H9 (cell line): ENCODE measurements at regions not wholly inside any gene's neighbourhood (a gene's known extent, or its start where the extent isn't known, plus 50 kb on each side); places are given as distances from the start of the nearest gene placed in this dataset.

Experiments
- DNase-seq: peaks from one replicate; pipeline ENCODE4 v3.0.0-alpha.2; 2017
- H2AFZ ChIP-seq: one replicate; pipeline ENCODE4 v1.6.1; 2013; ENCODE audit warnings: mild to moderate bottlenecking, low read length, control low read depth, moderate library complexity
- H2AK5ac ChIP-seq: 2 replicates; pipeline ENCODE4 v1.6.1; 2013; ENCODE audit warnings: low read length, control low read depth, mixed read lengths; ENCODE audit not compliant: insufficient read length
- H2BK120ac ChIP-seq: one replicate; pipeline ENCODE4 v1.6.1; 2013; ENCODE audit warnings: low read depth, mild to moderate bottlenecking, low read length, control low read depth, inconsistent platforms; ENCODE audit not compliant: poor library complexity, severe bottlenecking
- H2BK12ac ChIP-seq: 2 replicates; pipeline ENCODE4 v1.6.1; 2013; ENCODE audit warnings: low read length, control low read depth, mixed read lengths, low read depth; ENCODE audit not compliant: insufficient read length
- H2BK15ac ChIP-seq: 2 replicates; pipeline ENCODE4 v1.6.1; 2013; ENCODE audit warnings: low read depth, low read length, control low read depth
- H2BK20ac ChIP-seq: one replicate; pipeline ENCODE4 v1.6.1; 2013; ENCODE audit warnings: low read depth, mild to moderate bottlenecking, low read length, control low read depth, inconsistent platforms; ENCODE audit not compliant: poor library complexity, severe bottlenecking
- H2BK5ac ChIP-seq: 2 replicates; pipeline ENCODE4 v1.6.1; 2013; ENCODE audit warnings: low read length, control low read depth, mixed read lengths; ENCODE audit not compliant: insufficient read length
- H3K14ac ChIP-seq: 2 replicates; pipeline ENCODE4 v1.6.1; 2013; ENCODE audit warnings: low read length, control low read depth; ENCODE audit not compliant: insufficient read depth
- H3K18ac ChIP-seq: 2 replicates; pipeline ENCODE4 v1.6.1; 2013; ENCODE audit warnings: low read depth, mild to moderate bottlenecking, mixed read lengths, low read length, control low read depth; ENCODE audit not compliant: insufficient read length
- H3K23ac ChIP-seq: 2 replicates; pipeline ENCODE4 v1.6.1; 2013; ENCODE audit warnings: low read length, control low read depth, mixed read lengths, low read depth; ENCODE audit not compliant: insufficient read length
- H3K23me2 ChIP-seq: 2 replicates; pipeline ENCODE4 v1.6.1; 2013; ENCODE audit warnings: low read depth, mild to moderate bottlenecking, mixed read lengths, low read length, control low read depth; ENCODE audit not compliant: insufficient read length, poor library complexity, severe bottlenecking
- H3K27ac ChIP-seq: 2 replicates; pipeline ENCODE4 v1.5.1; 2013; ENCODE audit warnings: low read length, control low read depth, mixed read lengths, low read depth; ENCODE audit not compliant: insufficient read length
- H3K27me3 ChIP-seq: 2 replicates; pipeline ENCODE4 v1.6.1; 2013; ENCODE audit warnings: low read length, control low read depth, inconsistent platforms; ENCODE audit not compliant: insufficient read depth
- H3K4ac ChIP-seq: 2 replicates; pipeline ENCODE4 v1.6.1; 2013; ENCODE audit warnings: low read depth, mild to moderate bottlenecking, control low read depth, inconsistent platforms, low read length, moderate library complexity
- H3K4me1 ChIP-seq: 2 replicates; pipeline ENCODE4 v1.6.1; 2013; ENCODE audit warnings: low read length, control low read depth, inconsistent platforms; ENCODE audit not compliant: insufficient read depth
- H3K4me2 ChIP-seq: 2 replicates; pipeline ENCODE4 v1.6.1; 2013; ENCODE audit warnings: low read length, control low read depth, mixed read lengths; ENCODE audit not compliant: insufficient read length, insufficient read depth
- H3K56ac ChIP-seq: 2 replicates; pipeline ENCODE4 v1.6.1; 2013; ENCODE audit warnings: low read depth, mild to moderate bottlenecking, mixed read lengths, low read length, control low read depth; ENCODE audit not compliant: insufficient read length
- H3K79me1 ChIP-seq: 2 replicates; pipeline ENCODE4 v1.6.1; 2013; ENCODE audit warnings: low read depth, mild to moderate bottlenecking, moderate library complexity, low read length, control low read depth, inconsistent platforms; ENCODE audit not compliant: insufficient read depth, poor library complexity, severe bottlenecking
- H3K79me2 ChIP-seq: 2 replicates; pipeline ENCODE4 v1.6.1; 2013; ENCODE audit warnings: low read length, control low read depth, inconsistent platforms; ENCODE audit not compliant: insufficient read depth
- H3K9ac ChIP-seq: 2 replicates; pipeline ENCODE4 v1.6.1; 2013; ENCODE audit warnings: low read length, control low read depth, mixed read lengths; ENCODE audit not compliant: insufficient read length; ENCODE audit errors: extremely low read depth
- H3K9me3 ChIP-seq: one replicate; pipeline ENCODE4 v1.6.1; 2013; ENCODE audit warnings: low read depth, low read length, inconsistent platforms; ENCODE audit not compliant: control insufficient read depth
- H3T11ph ChIP-seq: one replicate; pipeline ENCODE4 v1.6.1; 2013; ENCODE audit warnings: mild to moderate bottlenecking, low read length, control low read depth, inconsistent platforms
- H4K20me1 ChIP-seq: one replicate; pipeline ENCODE4 v1.6.1; 2013; ENCODE audit not compliant: control insufficient read depth, insufficient read length, insufficient read depth
- H4K5ac ChIP-seq: 2 replicates; pipeline ENCODE4 v1.6.1; 2013; ENCODE audit warnings: low read depth, mild to moderate bottlenecking, mixed read lengths, low read length, control low read depth; ENCODE audit not compliant: insufficient read length
- H4K8ac ChIP-seq: replicated peaks from 2 replicates; pipeline ENCODE4 v1.6.1; 2013; ENCODE audit warnings: low read length, control low read depth, mixed read lengths, low read depth; ENCODE audit not compliant: insufficient read length
- H4K91ac ChIP-seq: 2 replicates; pipeline ENCODE4 v1.6.1; 2013; ENCODE audit warnings: low read depth, mild to moderate bottlenecking, moderate library complexity, mixed read lengths, low read length, control low read depth; ENCODE audit not compliant: insufficient read length
- H3K27ac Mint-ChIP-seq, 3 experiments: 2 replicates in 2 of 3; 3 replicates in 1 of 3; pipeline ENCODE4 v1.8.0; 2020 to 2021; ENCODE audit warnings: mixed read lengths in 3 of 3, mild to moderate bottlenecking in 1 of 3, moderate library complexity in 1 of 3
- H3K27me3 Mint-ChIP-seq: 2 replicates; pipeline ENCODE4 v1.8.0; 2021; ENCODE audit warnings: low read depth, mild to moderate bottlenecking, moderate library complexity, mixed read lengths
- H3K36me3 Mint-ChIP-seq, 3 experiments: 2 replicates in 2 of 3; 3 replicates in 1 of 3; pipeline ENCODE4 v1.8.0; 2020 to 2021; ENCODE audit warnings: low read depth in 3 of 3, mixed read lengths in 3 of 3; ENCODE audit not compliant: insufficient read depth in 1 of 3
- H3K4me1 Mint-ChIP-seq, 2 experiments: 2 replicates each; pipeline ENCODE4 v1.8.0; 2020; ENCODE audit warnings: mixed read lengths in 2 of 2
- H3K4me3 Mint-ChIP-seq, 2 experiments: 2 replicates in 1 of 2; 3 replicates in 1 of 2; pipeline ENCODE4 v1.8.0; 2020 to 2021; ENCODE audit warnings: mild to moderate bottlenecking in 2 of 2, mixed read lengths in 2 of 2, moderate library complexity in 1 of 2
- H3K9me3 Mint-ChIP-seq, 2 experiments: 2 replicates in 1 of 2; 3 replicates in 1 of 2; pipeline ENCODE4 v1.8.0; 2020; ENCODE audit warnings: mild to moderate bottlenecking in 2 of 2, mixed read lengths in 2 of 2, moderate library complexity in 1 of 2
- WGBS: extraction: QIAGEN DNeasy Blood & Tissue Kit; methylation state at CpG from one replicate; pipeline ENCODE4 v1.1.7; 2013; ENCODE audit warnings: missing lambda C conversion rate, low lambda C conversion rate, mixed read lengths; ENCODE audit not compliant: insufficient read length; ENCODE audit errors: extremely low coverage; 5-methylcytosine and 5-hydroxymethylcytosine counted together
- TF ChIP-seq, protein P1 (sequence below): fragments of 200-600 bp; sonication (generic); conservative IDR thresholded peaks from 3 replicates; pipeline ENCODE4 v1.8.0; 2021; ENCODE audit warnings: antibody characterized with exemption, mild to moderate bottlenecking

DNA sequence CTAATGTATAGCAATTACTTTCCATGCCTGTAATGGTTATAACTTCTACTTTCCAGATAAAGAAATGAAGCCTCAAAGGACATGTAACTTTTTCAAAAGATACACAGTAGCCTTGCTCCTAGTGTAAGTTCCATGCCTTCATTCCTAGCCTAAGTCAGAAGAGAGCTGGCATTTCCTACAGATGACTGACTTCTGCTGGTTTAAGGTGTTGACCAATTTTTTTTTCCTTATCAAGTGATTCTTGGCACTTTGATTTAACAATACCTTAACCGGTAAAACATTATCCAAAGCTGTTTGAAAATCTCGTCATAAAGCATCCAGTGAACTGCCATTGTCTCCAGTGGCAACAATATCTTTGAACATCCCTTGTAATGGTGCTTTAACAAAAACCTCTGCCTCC is 145.1 kb upstream of the VCX3A start:
- Histone ChIP-seq H3K9ac (no peak overlapping the region), H4K8ac (no peak overlapping the region), H2AFZ (no peak overlapping the region), H2BK120ac (no peak overlapping the region), H2AK5ac (no peak overlapping the region), H3K4me1 (no peaks in the 10 kb centered on the region; the same call in 1 of the 2 replicates), H3K9me3 (no peaks in the 10 kb centered on the region), H4K20me1 (no peaks in the 10 kb centered on the region), H3K56ac (no peak overlapping the region), H3T11ph (no peak overlapping the region), H2BK15ac (no peak overlapping the region), H3K4ac (no peak overlapping the region), H3K18ac (no peak overlapping the region), H4K5ac (no peak overlapping the region), H3K4me2 (no peak overlapping the region), H4K91ac (no peak overlapping the region), H3K27ac (no peak overlapping the region), H3K79me1 (no peaks in the 10 kb centered on the region), H3K14ac (no peak overlapping the region), H3K79me2 (no peaks in the 10 kb centered on the region), H3K23me2 (no peaks in the 10 kb centered on the region), H2BK5ac (no peak overlapping the region), H2BK20ac (no peak overlapping the region), H2BK12ac (no peak overlapping the region), H3K27me3 (no peaks in the 10 kb centered on the region), H3K23ac (no peak overlapping the region)
- DNase-seq = no peak
- Mint-ChIP-seq H3K4me1 (peaks cover 24 to 25% of the 10 kb centered on the region in 2 experiments), H3K36me3 (peaks cover 9 to 16% (median 16%) of the 10 kb centered on the region in 3 experiments; a peak in 6 of 7 replicates), H3K9me3 (peaks cover 8 to 9% of the 10 kb centered on the region in 2 experiments), H3K27me3 (no peaks in the 10 kb centered on the region), H3K27ac (no peak overlapping the region), H3K4me3 (no peak overlapping the region)
- TF ChIP-seq, protein P1, sequence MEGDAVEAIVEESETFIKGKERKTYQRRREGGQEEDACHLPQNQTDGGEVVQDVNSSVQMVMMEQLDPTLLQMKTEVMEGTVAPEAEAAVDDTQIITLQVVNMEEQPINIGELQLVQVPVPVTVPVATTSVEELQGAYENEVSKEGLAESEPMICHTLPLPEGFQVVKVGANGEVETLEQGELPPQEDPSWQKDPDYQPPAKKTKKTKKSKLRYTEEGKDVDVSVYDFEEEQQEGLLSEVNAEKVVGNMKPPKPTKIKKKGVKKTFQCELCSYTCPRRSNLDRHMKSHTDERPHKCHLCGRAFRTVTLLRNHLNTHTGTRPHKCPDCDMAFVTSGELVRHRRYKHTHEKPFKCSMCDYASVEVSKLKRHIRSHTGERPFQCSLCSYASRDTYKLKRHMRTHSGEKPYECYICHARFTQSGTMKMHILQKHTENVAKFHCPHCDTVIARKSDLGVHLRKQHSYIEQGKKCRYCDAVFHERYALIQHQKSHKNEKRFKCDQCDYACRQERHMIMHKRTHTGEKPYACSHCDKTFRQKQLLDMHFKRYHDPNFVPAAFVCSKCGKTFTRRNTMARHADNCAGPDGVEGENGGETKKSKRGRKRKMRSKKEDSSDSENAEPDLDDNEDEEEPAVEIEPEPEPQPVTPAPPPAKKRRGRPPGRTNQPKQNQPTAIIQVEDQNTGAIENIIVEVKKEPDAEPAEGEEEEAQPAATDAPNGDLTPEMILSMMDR = no peak
- no CpG with 5 or more reads among the region's 2 CpGs for WGBS
